ENCODE measurements at regions not wholly inside any gene's neighbourhood (a gene's known extent, or its start where the extent isn't known, plus 50 kb on each side); places are given as distances from the start of the nearest gene placed in this dataset.
"Not testable (repeated sequence)": the region's sequence is repeated elsewhere in the genome, so short reads cannot be mapped to it uniquely, and the experiment has no call there.

GRCh38 chr16:54734156-54734555 lies 196.5 kb upstream of the IRX5 start:
- intact Hi-C loops (cut with micrococcal nuclease) = no loop called here
- no peaks in the 10 kb centered on the region for H3K4me1 Mint-ChIP-seq
- DNase-seq (no peak), ATAC-seq (ENCODE audit: low read depth) (no peak)
- H3K4me3 Mint-ChIP-seq = no peak overlapping the region
- H3K36me3 Mint-ChIP-seq (ENCODE audit: low read depth) = no peaks in the 10 kb centered on the region
- TF ChIP-seq CTCF (IDR thresholded peaks at IDR 0.05) = no peak
- H3K27me3 Mint-ChIP-seq = no peaks in the 10 kb centered on the region
- no peak overlapping the region for H3K27ac Mint-ChIP-seq
- ChIA-PET POLR2A (no interaction called here), CTCF (no interaction called here)
- H3K9me3 Mint-ChIP-seq = no peaks in the 10 kb centered on the region

- H3K4me3 Mint-ChIP-seq; H3K36me3 Mint-ChIP-seq (ENCODE audit: low read depth); intact Hi-C loops (cut with micrococcal nuclease); CTCF ChIA-PET; ATAC-seq (ENCODE audit: low read depth); H3K27ac Mint-ChIP-seq; POLR2A ChIA-PET; H3K27me3 Mint-ChIP-seq; H3K4me1 Mint-ChIP-seq; H3K9me3 Mint-ChIP-seq; DNase-seq: not testable (repeated sequence)
These were observed 203.0 kb upstream of the IRX5 start for GRCh38 chr16:54727696-54728095.

GRCh38 chr16:54724346-54724925 lies 206.2 kb upstream of the IRX5 start:
- no peak overlapping the region for H3K4me3 Mint-ChIP-seq
- ATAC-seq (ENCODE audit: low read depth) (no peak), DNase-seq (no peak)
- ChIA-PET POLR2A (no interaction called here), CTCF (no interaction called here)
- peaks cover 3% of the 10 kb centered on the region for H3K9me3 Mint-ChIP-seq
- no peak for TF ChIP-seq CTCF (IDR thresholded peaks at IDR 0.05)
- H3K36me3 Mint-ChIP-seq (ENCODE audit: low read depth) = no peaks in the 10 kb centered on the region
- H3K27me3 Mint-ChIP-seq = no peaks in the 10 kb centered on the region
- H3K27ac Mint-ChIP-seq = no peak overlapping the region
- intact Hi-C loops (cut with micrococcal nuclease) = no loop called here
- no peaks in the 10 kb centered on the region for H3K4me1 Mint-ChIP-seq

GRCh38 chr16:54722210-54722676 lies 208.4 kb upstream of the IRX5 start:
- Mint-ChIP-seq H3K27me3 (no peaks in the 10 kb centered on the region), H3K4me3 (no peak overlapping the region), H3K4me1 (no peaks in the 10 kb centered on the region), H3K36me3 (ENCODE audit: low read depth) (no peaks in the 10 kb centered on the region), H3K27ac (no peak overlapping the region), H3K9me3 (peaks cover 7% of the 10 kb centered on the region)
- DNase-seq = no peak
- CTCF ChIA-PET = no interaction called here
- TF ChIP-seq CTCF (IDR thresholded peaks at IDR 0.05) = no peak
- ATAC-seq (ENCODE audit: low read depth) = no peak
- POLR2A ChIA-PET = no interaction called here
- intact Hi-C loops (cut with micrococcal nuclease) = no loop called here

GRCh38 chr16:54720259-54720658 lies 210.4 kb upstream of the IRX5 start:
- Mint-ChIP-seq H3K4me3 (no peak overlapping the region), H3K36me3 (ENCODE audit: low read depth) (no peaks in the 10 kb centered on the region), H3K4me1 (no peaks in the 10 kb centered on the region), H3K27ac (no peak overlapping the region), H3K9me3 (peaks cover 4% of the 10 kb centered on the region), H3K27me3 (no peaks in the 10 kb centered on the region)
- DNase-seq (no peak), ATAC-seq (ENCODE audit: low read depth) (no peak)
- ChIA-PET CTCF (no interaction called here), POLR2A (no interaction called here)
- no peak for TF ChIP-seq CTCF (IDR thresholded peaks at IDR 0.05)
- intact Hi-C loops (cut with micrococcal nuclease) = no loop called here

GRCh38 chr16:54719624-54720023 lies 211.0 kb upstream of the IRX5 start:
- intact Hi-C loops (cut with micrococcal nuclease) = no loop called here
- DNase-seq (no peak), ATAC-seq (ENCODE audit: low read depth) (no peak)
- TF ChIP-seq CTCF (IDR thresholded peaks at IDR 0.05) = no peak
- no peaks in the 10 kb centered on the region for H3K4me1 Mint-ChIP-seq
- no peak overlapping the region for H3K27ac Mint-ChIP-seq
- no peak overlapping the region for H3K4me3 Mint-ChIP-seq
- H3K9me3 Mint-ChIP-seq = peaks cover 4% of the 10 kb centered on the region
- H3K36me3 Mint-ChIP-seq (ENCODE audit: low read depth) = no peaks in the 10 kb centered on the region
- no peaks in the 10 kb centered on the region for H3K27me3 Mint-ChIP-seq
- ChIA-PET POLR2A (no interaction called here), CTCF (no interaction called here)

Data from activated B cell treated with CpG ODN at 0.5 μM for 24 hours (primary cell).